Cardiac fibroblast (primary cell): ENCODE measurements at regions not wholly inside any gene's neighbourhood (a gene's known extent, or its start where the extent isn't known, plus 50 kb on each side); places are given as distances from the start of the nearest gene placed in this dataset.
"Not testable (repeated sequence)": the region's sequence is repeated elsewhere in the genome, so short reads cannot be mapped to it uniquely, and the experiment has no call there.

Experiments
- DNase-seq, 2 donors: peaks; one replicate each; pipeline versions ENCODE4 v3.0.0 to v3.0.0-alpha.2; 2010; ENCODE audit warnings: low read depth in 2 of 2
- H3K4me3 ChIP-seq, 2 donors: replicated peaks in 1 of 2; 1 replicate in 1 of 2; 2 replicates in 1 of 2; pipeline ENCODE4 v1.5.1; 2011; ENCODE audit warnings: low read depth in 2 of 2, low read length in 2 of 2, mild to moderate bottlenecking in 2 of 2, moderate library complexity in 1 of 2
- CTCF ChIP-seq: IDR thresholded peaks from one replicate; pipeline ENCODE4 v1.5.1; 2011; ENCODE audit warnings: low read depth, mild to moderate bottlenecking, low read length, inconsistent platforms

GRCh38 chr10:37474645-37475044, 349.2 kb downstream of the ANKRD30A start:
- no peak for DNase-seq
- no peak for TF ChIP-seq CTCF
- H3K4me3 ChIP-seq: no peak overlapping the region

GRCh38 chr10:37473906-37474305, 348.5 kb downstream of the ANKRD30A start:
- DNase-seq: no peak
- no peak for TF ChIP-seq CTCF
- no peak overlapping the region for H3K4me3 ChIP-seq

- no peak for TF ChIP-seq CTCF
- no peak overlapping the region for H3K4me3 ChIP-seq
- DNase-seq: no peak
Measured at GRCh38 chr10:37467246-37467645, 341.8 kb downstream of the ANKRD30A start.

- DNase-seq: no peak
- TF ChIP-seq CTCF: no peak
Measured at GRCh38 chr10:37456456-37456855, 331.1 kb downstream of the ANKRD30A start.

GRCh38 chr10:37448161-37448560, 322.8 kb downstream of the ANKRD30A start:
- H3K4me3 ChIP-seq: no peak overlapping the region
- DNase-seq: no peak
- TF ChIP-seq CTCF: no peak

More at GRCh38 chr10:37456456-37456855, 331.1 kb downstream of the ANKRD30A start:
- H3K4me3 ChIP-seq: no peak overlapping the region

GRCh38 chr10:37442882-37443281, 317.5 kb downstream of the ANKRD30A start:
- no peak for TF ChIP-seq CTCF
- no peak overlapping the region for H3K4me3 ChIP-seq
- DNase-seq: no peak

- H3K4me3 ChIP-seq, DNase-seq: not testable (repeated sequence)
Measured at GRCh38 chr10:37441224-37441623, 315.8 kb downstream of the ANKRD30A start.
